ENCODE measurements at regions not wholly inside any gene's neighbourhood (a gene's known extent, or its start where the extent isn't known, plus 50 kb on each side); places are given as distances from the start of the nearest gene placed in this dataset.

GRCh38 chr7:438361-438760 lies 81.3 kb downstream of the PDGFA start:
- no peak for TF ChIP-seq CTCF (IDR thresholded peaks at IDR 0.05; ENCODE audit: low read length)
- TF ChIP-seq EZH2 (optimal IDR thresholded peaks at IDR 0.05; ENCODE audit: low read depth, low read length), result no peak
- no peak for TF ChIP-seq EZH2phosphoT487 (IDR thresholded peaks at IDR 0.05; ENCODE audit: low read length)
